IMR-90 (cell line): ENCODE measurements at regions not wholly inside any gene's neighbourhood (a gene's known extent, or its start where the extent isn't known, plus 50 kb on each side); places are given as distances from the start of the nearest gene placed in this dataset.

Experiments used
- CTCF ChIP-seq: conservative IDR thresholded peaks from 2 replicates; pipeline ENCODE4 v1.5.1; 2012; ENCODE audit warnings: mild to moderate bottlenecking, low read depth, low read length, improper control_type of control experiment
- ELK1 ChIP-seq: fragments of 150-350 bp; IDR thresholded peaks from 2 replicates; pipeline ENCODE4 v1.6.1; 2016; ENCODE audit warnings: low read depth, mild to moderate bottlenecking, low read length, moderate library complexity, borderline replicate concordance
- MAZ ChIP-seq: IDR thresholded peaks from 2 replicates; pipeline ENCODE4 v1.6.1; 2012; ENCODE audit warnings: low read depth, mild to moderate bottlenecking, low read length, improper control_type of control experiment, moderate library complexity, borderline replicate concordance
- MXI1 ChIP-seq: IDR thresholded peaks from 2 replicates; pipeline ENCODE4 v1.6.1; 2012; ENCODE audit warnings: low read depth, mild to moderate bottlenecking, low read length, moderate library complexity, borderline replicate concordance
- POLR2A ChIP-seq: IDR thresholded peaks from 2 replicates; pipeline ENCODE4 v1.6.1; 2012; ENCODE audit warnings: mild to moderate bottlenecking, low read depth, low read length
- RAD21 ChIP-seq: IDR thresholded peaks from 2 replicates; pipeline ENCODE4 v1.6.1; 2012; ENCODE audit warnings: low read length, improper control_type of control experiment
- RFX5 ChIP-seq: IDR thresholded peaks from 2 replicates; pipeline ENCODE4 v1.8.0; 2012; ENCODE audit warnings: low read depth, mild to moderate bottlenecking, low read length, moderate library complexity
- SMC3 ChIP-seq: fragments of 150-350 bp; IDR thresholded peaks from 2 replicates; pipeline ENCODE4 v1.6.1; 2016; ENCODE audit warnings: low read depth, mild to moderate bottlenecking, antibody characterized with exemption, low read length, moderate library complexity

GRCh38 chr13:111911121-111911720 is 155.7 kb upstream of the SOX1 start:
- no peak for TF ChIP-seq ELK1
- TF ChIP-seq CTCF = no peak
- no peak for TF ChIP-seq POLR2A
- no peak for TF ChIP-seq SMC3
- TF ChIP-seq MAZ = no peak
- no peak for TF ChIP-seq RFX5
- no peak for TF ChIP-seq RAD21
- TF ChIP-seq MXI1 = no peak
